Choroid plexus epithelial cell (primary cell): ENCODE measurements at regions not wholly inside any gene's neighbourhood (a gene's known extent, or its start where the extent isn't known, plus 50 kb on each side); places are given as distances from the start of the nearest gene placed in this dataset.
"Not testable (repeated sequence)": the region's sequence is repeated elsewhere in the genome, so short reads cannot be mapped to it uniquely, and the experiment has no call there.

ENCODE experiments used
- DNase-seq: peaks from one replicate; pipeline ENCODE4 v3.0.0-alpha.2; 2010; ENCODE audit warnings: low read depth
- H3K4me3 ChIP-seq: 2 replicates; pipeline ENCODE4 v1.5.1; 2011; ENCODE audit warnings: low read depth, mild to moderate bottlenecking, control low read depth, low read length, moderate library complexity
- TF ChIP-seq, protein P1 (sequence below): conservative IDR thresholded peaks from 2 replicates; pipeline ENCODE4 v1.5.1; 2011; ENCODE audit warnings: low read depth, mild to moderate bottlenecking, control low read depth, inconsistent platforms, low read length, moderate library complexity

DNA sequence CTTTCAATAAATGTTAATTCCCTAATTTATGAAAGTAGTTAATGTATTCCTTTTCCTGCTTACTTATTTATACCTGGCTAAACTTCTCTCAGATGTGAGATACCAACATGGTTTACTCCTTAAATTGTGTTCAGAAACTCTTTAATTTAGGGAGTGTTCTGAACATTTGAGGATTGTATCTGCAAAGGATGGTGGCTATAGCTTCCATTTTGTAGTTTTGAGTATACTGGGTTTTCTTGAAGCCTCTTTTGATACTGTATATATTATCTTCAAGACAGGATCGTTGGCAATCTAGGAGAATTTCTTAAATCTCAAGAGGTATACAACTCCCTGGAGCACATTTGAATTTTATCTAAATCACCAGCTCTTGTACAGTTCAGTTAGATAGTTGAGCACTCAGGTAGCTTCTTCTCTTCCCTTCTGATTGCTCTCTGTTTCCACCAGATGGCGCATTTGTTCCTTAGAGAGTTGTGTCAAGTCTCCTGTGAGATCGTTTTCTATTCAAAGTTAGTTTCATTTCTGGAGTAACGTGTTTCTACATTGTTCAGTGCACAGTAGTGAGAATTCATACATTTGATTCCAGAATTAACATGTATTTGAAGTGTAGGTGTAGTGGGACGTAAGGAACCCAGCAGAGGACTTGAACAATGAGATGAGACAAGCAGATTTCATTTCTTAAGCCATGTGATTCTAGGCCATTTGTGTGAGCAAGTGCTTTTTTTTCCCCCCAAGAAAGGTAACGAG, 63.2 kb upstream of the GARIN1A start:
- TF ChIP-seq, protein P1, sequence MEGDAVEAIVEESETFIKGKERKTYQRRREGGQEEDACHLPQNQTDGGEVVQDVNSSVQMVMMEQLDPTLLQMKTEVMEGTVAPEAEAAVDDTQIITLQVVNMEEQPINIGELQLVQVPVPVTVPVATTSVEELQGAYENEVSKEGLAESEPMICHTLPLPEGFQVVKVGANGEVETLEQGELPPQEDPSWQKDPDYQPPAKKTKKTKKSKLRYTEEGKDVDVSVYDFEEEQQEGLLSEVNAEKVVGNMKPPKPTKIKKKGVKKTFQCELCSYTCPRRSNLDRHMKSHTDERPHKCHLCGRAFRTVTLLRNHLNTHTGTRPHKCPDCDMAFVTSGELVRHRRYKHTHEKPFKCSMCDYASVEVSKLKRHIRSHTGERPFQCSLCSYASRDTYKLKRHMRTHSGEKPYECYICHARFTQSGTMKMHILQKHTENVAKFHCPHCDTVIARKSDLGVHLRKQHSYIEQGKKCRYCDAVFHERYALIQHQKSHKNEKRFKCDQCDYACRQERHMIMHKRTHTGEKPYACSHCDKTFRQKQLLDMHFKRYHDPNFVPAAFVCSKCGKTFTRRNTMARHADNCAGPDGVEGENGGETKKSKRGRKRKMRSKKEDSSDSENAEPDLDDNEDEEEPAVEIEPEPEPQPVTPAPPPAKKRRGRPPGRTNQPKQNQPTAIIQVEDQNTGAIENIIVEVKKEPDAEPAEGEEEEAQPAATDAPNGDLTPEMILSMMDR: peak; percentile 35
- peak; percentile 63 for DNase-seq
- H3K4me3 ChIP-seq: peak overlapping the region; percentile 23

DNA sequence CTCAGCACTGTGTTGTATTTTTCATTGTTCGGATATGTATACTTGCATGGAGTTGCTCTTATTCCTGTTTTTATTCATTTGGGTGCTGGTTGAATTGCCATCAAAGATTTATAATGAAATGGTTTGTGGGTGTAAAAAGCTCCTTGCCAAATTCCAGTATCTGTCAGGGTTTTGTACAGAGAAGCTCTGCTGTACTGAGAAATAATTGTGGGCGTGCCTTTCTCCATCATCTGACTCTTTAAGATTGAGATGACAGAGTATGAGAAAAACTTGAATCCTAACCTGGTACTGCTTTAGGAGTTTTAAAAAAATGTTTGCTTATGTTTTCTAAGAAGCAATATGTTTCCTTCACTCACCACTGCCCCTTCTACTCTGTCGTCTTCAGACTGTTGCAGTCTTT, 58.7 kb upstream of the GARIN1A start:
- H3K4me3 ChIP-seq: not testable (repeated sequence)
- peak; percentile 4 for DNase-seq

DNA sequence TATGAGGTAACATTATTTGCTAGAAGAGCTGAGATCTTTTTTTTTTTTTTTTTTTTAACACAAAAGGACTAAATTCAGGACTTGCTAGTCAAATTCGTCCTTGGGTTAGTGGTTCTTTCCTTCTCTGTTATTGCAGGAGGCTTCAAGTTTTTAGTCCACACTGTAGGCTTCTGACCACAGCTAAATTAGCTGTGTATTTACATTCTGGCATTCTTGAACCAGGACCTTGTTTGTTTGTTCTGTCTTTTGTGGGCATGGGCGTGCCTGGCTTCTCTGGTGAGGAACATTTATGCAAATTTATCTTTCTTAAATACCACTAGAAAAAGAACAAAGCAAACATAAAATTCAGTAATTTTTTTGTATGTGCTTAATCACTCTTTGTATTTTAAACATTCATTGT, 57.3 kb upstream of the GARIN1A start:
- not testable (repeated sequence) for DNase-seq

DNA sequence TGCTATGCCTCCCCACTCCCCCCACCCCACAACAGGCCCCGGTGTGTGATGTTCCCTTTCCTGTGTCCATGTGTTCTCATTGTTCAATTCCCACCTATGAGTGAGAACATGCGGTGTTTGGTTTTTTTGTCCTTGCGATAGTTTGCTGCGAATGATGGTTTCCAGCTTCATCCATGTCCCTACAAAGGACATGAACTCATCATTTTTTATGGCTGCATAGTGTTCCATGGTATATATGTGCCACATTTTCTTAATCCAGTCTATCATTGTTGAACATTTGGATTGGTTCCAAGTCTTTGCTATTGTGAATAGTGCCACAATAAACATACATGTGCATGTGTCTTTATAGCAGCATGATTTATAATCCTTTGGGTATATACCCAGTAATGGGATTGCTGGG, 55.3 kb upstream of the GARIN1A start:
- DNase-seq, H3K4me3 ChIP-seq: not testable (repeated sequence)

More for the DNA sequence above, 57.3 kb upstream of the GARIN1A start:
- H3K4me3 ChIP-seq: not testable (repeated sequence)
